GM18907 (cell line): ENCODE measurements at regions not wholly inside any gene's neighbourhood (a gene's known extent, or its start where the extent isn't known, plus 50 kb on each side); places are given as distances from the start of the nearest gene placed in this dataset.
A peak's percentile ranks its signal among the peaks of the same experiment; 100 is the strongest.
"Not testable (repeated sequence)": the region's sequence is repeated elsewhere in the genome, so short reads cannot be mapped to it uniquely, and the experiment has no call there.

Experiments
- ATAC-seq: cut with Tn5 transposase; IDR thresholded peaks from one replicate; pipeline ENCODE4 v1.9.1; 2021; ENCODE audit warnings: mild to moderate bottlenecking, moderate library complexity; ENCODE audit not compliant: unreplicated experiment

DNA sequence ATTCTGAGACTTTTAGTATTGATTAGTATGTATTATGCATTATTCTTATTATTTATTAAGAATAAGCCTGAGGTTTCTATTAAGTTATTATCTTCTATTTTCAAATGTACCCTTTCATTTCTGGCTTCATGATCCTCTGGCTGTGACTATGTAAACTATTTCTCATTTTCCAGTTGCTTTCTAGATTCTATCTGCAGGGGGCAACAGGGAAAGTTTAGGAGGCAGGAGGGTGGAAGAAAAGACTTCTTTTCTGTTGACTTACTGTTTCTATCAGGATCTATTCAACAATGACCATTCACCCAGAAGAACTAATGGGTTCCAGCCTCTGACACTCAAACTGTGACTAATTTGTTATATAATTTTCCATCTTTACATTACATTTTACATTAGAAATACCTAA lies 653.4 kb upstream of the FSHR start:
- ATAC-seq: no peak

GRCh38 chr2:49804111-49804510 lies 649.8 kb upstream of the FSHR start:
- ATAC-seq: no peak

GRCh38 chr2:49801898-49802450 lies 647.7 kb upstream of the FSHR start:
- no peak for ATAC-seq

DNA sequence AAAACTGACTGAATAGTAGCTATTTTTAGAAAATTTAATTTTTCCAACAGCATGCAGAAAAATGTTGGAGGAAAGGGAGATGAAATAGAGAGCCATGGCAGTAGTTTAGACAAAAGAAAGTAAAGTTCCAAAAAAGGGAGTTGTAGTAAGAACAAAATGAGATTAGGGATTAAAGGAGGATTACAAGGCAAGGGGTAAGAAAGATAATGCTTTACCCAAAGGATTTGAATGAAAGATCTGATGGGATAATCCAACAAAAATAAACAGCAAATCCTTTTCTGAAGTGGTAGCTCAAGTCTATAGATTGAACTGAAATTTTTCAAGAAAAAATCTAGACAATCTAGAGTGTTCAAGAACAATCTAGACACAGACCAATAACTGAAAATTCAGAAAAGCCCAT lies 644.3 kb upstream of the FSHR start:
- no peak for ATAC-seq

DNA sequence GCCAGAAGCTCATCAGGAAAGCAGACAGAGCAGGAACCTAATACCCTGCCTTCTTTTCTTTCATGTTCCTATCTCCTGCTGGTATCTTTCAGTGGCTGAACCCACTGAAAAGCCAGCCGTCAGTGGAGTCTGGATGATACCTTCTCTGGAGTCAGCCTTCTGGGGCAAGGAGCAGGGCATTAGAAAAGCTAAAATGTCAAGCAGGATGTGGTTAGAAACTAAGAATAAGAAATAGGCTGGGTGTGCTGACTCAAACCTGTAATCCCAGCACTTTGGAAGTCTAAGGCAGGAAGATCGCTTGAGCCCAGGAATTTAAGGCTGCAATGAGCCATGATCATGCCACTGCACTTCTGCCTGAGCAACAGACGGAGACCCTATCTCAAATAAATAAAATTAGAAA lies 642.0 kb upstream of the FSHR start:
- ATAC-seq: no peak

GRCh38 chr2:49794396-49794795 lies 640.1 kb upstream of the FSHR start:
- ATAC-seq: no peak

GRCh38 chr2:49788300-49788699 lies 634.0 kb upstream of the FSHR start:
- no peak for ATAC-seq

GRCh38 chr2:49780949-49781348 lies 626.6 kb upstream of the FSHR start:
- no peak for ATAC-seq

GRCh38 chr2:49772299-49772970 lies 618.1 kb upstream of the FSHR start:
- ATAC-seq: no peak

DNA sequence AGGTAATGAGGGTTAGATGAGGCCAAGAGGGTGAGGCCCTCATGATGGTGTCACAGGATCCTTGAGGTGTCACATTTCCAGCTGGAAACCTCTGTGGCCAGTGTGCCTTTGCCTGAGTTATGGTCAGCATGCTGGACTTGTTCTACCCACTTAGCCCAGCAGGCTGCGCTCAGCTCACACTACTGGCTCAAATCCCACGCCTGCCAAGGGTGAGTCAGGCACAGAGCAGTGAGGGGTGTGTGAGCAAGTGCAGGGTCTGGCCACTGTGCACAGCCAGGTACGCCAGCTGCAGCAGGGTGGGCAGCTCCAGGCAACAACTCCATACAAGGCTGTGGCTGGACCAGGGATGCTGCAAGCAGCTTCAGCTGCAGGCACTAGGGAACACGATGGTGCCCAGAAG lies 616.6 kb upstream of the FSHR start:
- ATAC-seq: no peak

DNA sequence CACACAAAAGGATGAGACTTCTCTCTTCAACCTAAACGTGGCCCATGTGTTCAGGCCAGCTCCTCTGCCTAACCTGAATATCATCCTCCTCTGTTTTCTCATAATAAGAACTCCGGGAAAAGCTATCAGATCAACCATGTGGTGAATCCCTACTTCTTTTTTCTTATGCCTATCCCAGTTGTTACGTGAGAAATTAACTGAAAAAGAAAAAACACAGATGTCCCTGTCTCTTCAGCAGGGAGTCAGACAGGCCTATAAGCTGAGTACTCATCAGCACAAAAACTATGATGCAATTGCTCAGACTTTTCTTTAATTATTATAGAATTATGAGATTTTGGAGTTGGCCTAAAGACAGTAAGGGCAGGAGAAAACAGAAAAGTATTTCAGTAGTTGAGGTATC lies 613.0 kb upstream of the FSHR start:
- no peak for ATAC-seq

DNA sequence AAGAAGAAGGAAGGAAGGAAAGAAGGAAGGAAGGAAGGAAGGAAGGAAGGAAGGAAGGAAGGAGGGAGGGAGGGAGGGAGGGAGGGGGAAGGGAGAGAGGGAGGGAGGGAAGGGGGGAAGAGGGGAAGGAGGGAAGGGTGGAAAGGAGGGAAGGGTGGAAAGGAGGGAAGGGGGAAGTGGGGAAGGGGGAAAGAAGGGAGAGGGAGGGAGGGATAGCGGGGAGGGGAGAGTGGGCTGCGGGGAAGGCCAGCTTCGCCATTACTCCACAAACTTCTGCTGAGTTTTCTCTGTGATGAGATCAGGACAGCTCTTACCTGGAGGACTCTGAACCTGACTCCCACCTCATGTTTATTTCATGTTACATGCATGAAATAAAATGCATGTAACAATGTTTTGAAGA lies 601.5 kb upstream of the FSHR start:
- ATAC-seq: no peak

- no peak for ATAC-seq
These were observed 600.1 kb upstream of the FSHR start for GRCh38 chr2:49754381-49754780.

DNA sequence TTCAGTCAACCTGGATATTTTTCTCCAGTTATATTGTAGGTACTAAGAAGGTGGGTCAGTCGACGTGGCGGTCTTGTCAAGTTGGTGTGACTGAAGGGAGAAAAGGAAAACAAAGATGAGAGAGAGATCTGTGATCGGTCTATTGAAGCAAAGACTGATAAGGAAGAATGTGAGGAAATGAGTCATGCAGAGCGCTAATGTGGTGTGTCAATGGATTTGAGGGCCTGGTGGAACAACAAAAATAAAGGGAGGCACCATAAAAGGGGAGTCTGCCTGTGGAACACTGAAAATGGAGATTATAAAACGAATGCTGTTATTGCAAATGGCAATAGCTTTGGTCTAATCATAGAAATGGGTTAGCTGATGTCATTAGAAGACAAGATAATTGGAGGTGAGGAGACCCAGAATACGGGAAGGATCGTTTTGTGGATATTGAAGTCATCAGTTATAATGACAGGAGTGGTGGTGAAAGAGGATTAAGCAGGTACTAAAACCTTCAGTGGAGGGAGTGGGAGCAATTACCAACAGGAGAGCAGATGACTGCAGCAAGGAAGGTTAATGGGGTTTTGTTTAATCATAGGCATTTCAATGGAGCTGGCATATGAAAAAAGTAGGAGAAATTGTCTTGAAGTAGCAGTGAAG lies 599.1 kb upstream of the FSHR start:
- ATAC-seq: no peak

GRCh38 chr2:49737606-49738005 lies 583.3 kb upstream of the FSHR start:
- no peak for ATAC-seq

- not testable (repeated sequence) for ATAC-seq
These were observed 578.6 kb upstream of the FSHR start for GRCh38 chr2:49732924-49733323.

DNA sequence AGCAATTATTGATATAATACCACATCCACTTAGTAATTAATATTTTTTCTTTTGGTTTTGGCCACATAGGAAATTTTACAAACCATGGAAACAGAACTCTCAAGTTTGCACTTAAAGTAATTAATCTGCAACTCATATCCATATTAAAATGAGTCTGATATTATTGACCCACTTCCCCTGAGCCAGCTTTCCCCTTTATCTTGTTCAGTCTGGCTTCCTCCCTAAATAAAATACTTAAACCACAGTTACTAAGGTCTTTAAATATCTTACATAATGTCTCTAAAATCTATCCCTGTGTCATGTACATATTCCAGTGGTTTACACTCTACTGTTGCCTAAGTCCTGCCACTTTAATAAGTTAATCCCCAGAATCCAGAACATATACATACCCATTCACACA lies 564.9 kb upstream of the FSHR start:
- ATAC-seq: no peak

GRCh38 chr2:49715597-49715996 lies 561.3 kb upstream of the FSHR start:
- ATAC-seq: no peak

GRCh38 chr2:49714454-49714853 lies 560.1 kb upstream of the FSHR start:
- ATAC-seq: no peak

GRCh38 chr2:49702740-49703139 lies 548.4 kb upstream of the FSHR start:
- no peak for ATAC-seq

DNA sequence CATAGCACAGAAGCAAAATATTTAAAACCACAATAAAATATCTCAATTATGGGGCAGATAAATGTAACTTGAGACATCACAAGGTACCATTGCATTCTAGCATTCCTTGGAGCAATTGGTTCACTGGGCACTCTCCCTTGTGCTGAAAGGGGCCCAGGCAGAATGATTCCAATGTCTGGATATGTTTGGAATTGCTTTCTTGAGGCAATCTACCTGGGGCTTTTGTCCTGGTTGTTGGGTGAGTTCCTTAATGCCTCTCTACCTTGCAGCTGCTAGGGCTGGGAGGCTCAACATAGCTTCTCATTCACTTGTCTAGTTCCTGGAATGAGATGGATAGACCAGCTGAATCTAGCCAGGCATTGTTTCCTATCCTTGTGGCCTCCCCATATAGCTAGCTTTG lies 539.6 kb upstream of the FSHR start:
- no peak for ATAC-seq

DNA sequence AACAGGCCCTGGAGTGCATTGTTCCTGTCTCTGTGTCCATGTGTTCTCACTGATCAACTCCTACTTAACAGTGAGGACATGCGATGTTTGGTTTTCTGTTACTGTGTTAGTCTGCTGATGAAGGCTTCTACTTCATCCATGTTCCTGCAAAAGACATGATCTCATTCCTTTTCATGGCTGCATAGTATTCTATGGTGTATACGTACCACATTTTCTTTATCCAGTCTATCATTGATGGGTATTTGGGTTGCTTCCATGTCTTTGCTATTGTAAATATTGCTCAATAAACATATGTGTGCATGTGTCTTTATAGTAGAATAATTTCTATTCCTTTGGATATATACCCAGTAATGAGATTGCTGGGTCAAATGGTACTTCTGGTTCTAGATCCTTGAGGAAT lies 537.7 kb upstream of the FSHR start:
- ATAC-seq: not testable (repeated sequence)

DNA sequence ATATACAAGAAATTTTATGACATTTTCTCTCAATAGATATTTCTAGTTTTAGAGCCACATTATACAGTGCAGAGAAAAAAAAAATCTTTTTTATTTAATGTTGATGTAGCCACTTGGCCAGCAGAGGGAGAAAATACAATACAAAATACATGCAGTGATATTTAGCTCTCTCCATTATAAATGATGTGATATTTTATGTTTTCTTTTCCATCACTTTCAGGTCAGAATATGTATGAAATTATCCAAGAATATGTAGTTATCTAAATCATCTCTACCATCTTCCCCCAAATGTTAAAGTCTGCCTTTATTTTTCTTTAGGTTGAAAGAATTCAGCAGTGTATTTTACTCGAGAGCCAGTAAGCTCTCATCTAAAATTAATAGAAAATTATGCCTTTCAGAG lies 533.6 kb upstream of the FSHR start:
- peak; percentile 43 for ATAC-seq
